GM12878 (cell line): ENCODE measurements at regions not wholly inside any gene's neighbourhood (a gene's known extent, or its start where the extent isn't known, plus 50 kb on each side); places are given as distances from the start of the nearest gene placed in this dataset.
"Not testable (repeated sequence)": the region's sequence is repeated elsewhere in the genome, so short reads cannot be mapped to it uniquely, and the experiment has no call there.

Experiments
- ATAC-seq: fragments of 200-7000 bp; cut with Tn5 transposase; 3 replicates; pipeline ENCODE4 v1.9.1; 2020; ENCODE audit warnings: mild to moderate bottlenecking, moderate library complexity
- BruUV-seq: library from RNA; stranded (reverse); fragments of 400-500 nt; replicated peaks from 2 replicates; lab custom pipeline; 2021; lab: Mats Ljungman, UMichigan
- CTCF ChIA-PET: fragments of 300-600 bp; sonication (Branson Sonifier 250); formaldehyde crosslinking; extraction: SDS; loops from one replicate; lab custom pipeline; 2021; ENCODE audit warnings: inconsistent platforms; lab: Yijun Ruan, JAX
- POLR2A ChIA-PET: fragments of 350-600 bp; formaldehyde crosslinking; extraction: SDS; loops from one replicate; lab custom pipeline; 2021; ENCODE audit warnings: inconsistent platforms; lab: Charles Lee
- RAD21 ChIA-PET: fragments of 300-600 bp; sonication (Branson Sonifier 250); formaldehyde crosslinking; loops from one replicate; lab custom pipeline; 2023; ENCODE audit warnings: antibody characterized with exemption; ENCODE audit not compliant: unreplicated experiment; lab: Charles Lee
- SMC1A ChIA-PET: fragments of 300-600 bp; sonication (Branson Sonifier 250); formaldehyde crosslinking; loops from one replicate; lab custom pipeline; 2023; ENCODE audit not compliant: unreplicated experiment, uncharacterized antibody; lab: Charles Lee
- DNase-seq: peaks from one replicate; pipeline ENCODE4 v3.0.0-alpha.2; 2011; ENCODE audit warnings: low read depth, low spot score
- FAIRE-seq: peaks from 3 replicates; lab custom pipeline; 2011; peaks lifted over from hg19 to GRCh38; lab: Jason Lieb, UNC
- H2AFZ ChIP-seq: 2 replicates; pipeline ENCODE4 v1.6.0; 2011; ENCODE audit warnings: low read depth, low read length, control low read depth; ENCODE audit not compliant: control insufficient read depth
- H3K27ac ChIP-seq: 2 replicates; pipeline ENCODE4 v1.5.1; 2011; ENCODE audit warnings: control low read depth; ENCODE audit not compliant: control insufficient read depth, insufficient read depth
- H3K27me3 ChIP-seq, 2 experiments: replicated peaks in 1 of 2; 2 replicates each; pipeline versions ENCODE4 v1.6.0 to v1.6.1; 2011; ENCODE audit warnings: low read length in 1 of 2; ENCODE audit not compliant: control insufficient read depth in 2 of 2, insufficient read depth in 2 of 2
- H3K36me3 ChIP-seq, 2 experiments: 2 replicates each; pipeline ENCODE4 v1.5.1; 2011; ENCODE audit warnings: low read length in 1 of 2; ENCODE audit not compliant: control insufficient read depth in 2 of 2, insufficient read depth in 2 of 2
- H3K4me1 ChIP-seq: 2 replicates; pipeline ENCODE4 v1.6.1; 2011; ENCODE audit warnings: mild to moderate bottlenecking, low read length, moderate library complexity, mixed read lengths; ENCODE audit not compliant: control insufficient read depth, insufficient read depth
- H3K4me2 ChIP-seq: 2 replicates; pipeline ENCODE4 v1.6.0; 2011; ENCODE audit warnings: control low read depth; ENCODE audit not compliant: control insufficient read depth, insufficient read depth
- H3K4me3 ChIP-seq: fragments of 200-600 bp; sonication (generic); 2 replicates; pipeline ENCODE4 v1.5.1; 2016
- H3K79me2 ChIP-seq: 2 replicates; pipeline ENCODE4 v1.6.0; 2011; ENCODE audit warnings: low read length; ENCODE audit not compliant: control insufficient read depth, insufficient read depth
- H3K9ac ChIP-seq: 2 replicates; pipeline ENCODE4 v1.8.0; 2011; ENCODE audit warnings: low read length, control low read depth, mixed read lengths; ENCODE audit not compliant: control insufficient read depth, insufficient read depth
- H3K9me3 ChIP-seq: replicated peaks from 3 replicates; pipeline ENCODE4 v1.5.1; 2011; ENCODE audit warnings: mild to moderate bottlenecking, low read length; ENCODE audit not compliant: control insufficient read depth, insufficient read depth
- H4K20me1 ChIP-seq: 2 replicates; pipeline ENCODE4 v1.6.0; 2011; ENCODE audit not compliant: control insufficient read depth, insufficient read depth
- ASH2L ChIP-seq: fragments of 300-600, 200-600 bp; sonication (generic); IDR thresholded peaks from 2 replicates; pipeline ENCODE4 v1.6.1; 2017; ENCODE audit warnings: low read depth, mild to moderate bottlenecking, borderline replicate concordance
- DPF2 ChIP-seq: fragments of 450-650 bp; IDR thresholded peaks from 2 replicates; pipeline ENCODE4 v1.6.1; 2017; ENCODE audit warnings: mild to moderate bottlenecking
- MYB ChIP-seq: fragments of 150-350 bp; IDR thresholded peaks from 2 replicates; pipeline ENCODE4 v1.6.1; 2014; ENCODE audit warnings: mild to moderate bottlenecking, low read depth, low read length, borderline replicate concordance
- MYC ChIP-seq: IDR thresholded peaks from 2 replicates; pipeline ENCODE4 v1.6.1; 2011; ENCODE audit warnings: mild to moderate bottlenecking, low read length, moderate library complexity, inconsistent platforms; ENCODE audit not compliant: insufficient read depth, insufficient replicate concordance, insufficient read length, severe bottlenecking
- NR2C2 ChIP-seq: IDR thresholded peaks from 2 replicates; pipeline ENCODE4 v1.6.1; 2011; ENCODE audit warnings: borderline replicate concordance, low read depth; ENCODE audit not compliant: control insufficient read depth, insufficient read length
- RUNX3 ChIP-seq: IDR thresholded peaks from 2 replicates; pipeline ENCODE4 v1.6.1; 2012; ENCODE audit warnings: low read length, inconsistent platforms
- SMC3 ChIP-seq: IDR thresholded peaks from 2 replicates; pipeline ENCODE4 v1.6.1; 2011; ENCODE audit warnings: low read length, improper control_type of control experiment, borderline replicate concordance
- TAF1 ChIP-seq: IDR thresholded peaks from 2 replicates; pipeline ENCODE4 v1.6.1; 2011; ENCODE audit warnings: mild to moderate bottlenecking, low read depth, low read length, borderline replicate concordance
- WGBS: methylation state at CpG from one replicate; pipeline ENCODE4 v1.1.6; 2016; ENCODE audit warnings: low lambda C conversion rate; ENCODE audit not compliant: insufficient replicate concordance, insufficient coverage; ENCODE audit errors: missing lambda C conversion rate; 5-methylcytosine and 5-hydroxymethylcytosine counted together
- in situ Hi-C: fragments of 300-500 bp; cut with MboI; formaldehyde crosslinking; loops from 9 replicates; pipeline ENCODE4 v1.14.3; 2018; ENCODE audit warnings: mixed read lengths
- intact Hi-C: fragments of 100-400 bp; cut with micrococcal nuclease; formaldehyde crosslinking; loops from one replicate; pipeline ENCODE4 v1.14.2; 2022; ENCODE audit not compliant: unreplicated experiment
- TF ChIP-seq, protein P1 (sequence below): fragments of 450-650 bp; IDR thresholded peaks from 2 replicates; pipeline ENCODE4 v1.6.1; 2017; ENCODE audit warnings: low read depth, mild to moderate bottlenecking, moderate library complexity
- TF ChIP-seq, protein P2 (sequence below): IDR thresholded peaks from 2 replicates; pipeline ENCODE4 v1.6.1; 2011; ENCODE audit warnings: low read depth, mild to moderate bottlenecking, low read length, moderate library complexity, borderline replicate concordance; ENCODE audit errors: extremely low read depth
- TF ChIP-seq, protein P3 (sequence below): fragments of 450-650 bp; IDR thresholded peaks from 2 replicates; pipeline ENCODE4 v1.6.1; 2016; ENCODE audit warnings: mild to moderate bottlenecking, moderate library complexity, borderline replicate concordance

DNA sequence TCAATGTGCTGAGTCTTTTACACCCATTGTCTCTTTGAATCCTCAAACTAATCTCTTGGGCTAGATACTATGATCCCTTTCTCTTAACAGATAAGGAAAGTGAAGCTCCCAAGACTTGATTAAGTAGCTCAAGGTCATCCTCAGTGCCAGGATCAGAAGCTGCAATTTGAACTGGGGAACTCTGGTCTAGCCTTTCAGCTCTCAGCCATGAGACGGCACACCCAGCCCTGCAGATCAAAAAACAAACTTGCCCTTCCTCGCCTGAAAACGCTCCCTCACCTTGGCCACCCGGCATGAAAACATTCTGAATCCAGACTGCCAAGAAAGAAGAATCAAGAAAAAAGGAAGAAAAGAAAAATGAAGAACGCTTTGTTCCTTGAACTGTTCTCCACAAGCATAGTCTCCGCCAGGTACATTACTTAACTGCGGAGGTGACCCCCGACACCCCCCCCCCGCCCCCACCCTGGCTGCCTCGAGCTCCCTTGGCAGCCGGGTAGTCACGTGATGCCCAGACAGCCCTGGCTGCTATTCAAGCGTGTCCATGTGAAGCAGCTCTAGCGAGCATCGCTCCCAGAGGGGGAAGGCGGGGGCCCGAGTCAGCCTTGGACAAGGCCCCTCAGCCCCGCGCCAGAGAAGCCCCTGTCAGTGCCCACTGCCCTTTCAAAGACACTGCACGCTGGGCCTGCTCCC, 451.2 kb downstream of the MIAT start (continued):
- TF ChIP-seq, protein P1, sequence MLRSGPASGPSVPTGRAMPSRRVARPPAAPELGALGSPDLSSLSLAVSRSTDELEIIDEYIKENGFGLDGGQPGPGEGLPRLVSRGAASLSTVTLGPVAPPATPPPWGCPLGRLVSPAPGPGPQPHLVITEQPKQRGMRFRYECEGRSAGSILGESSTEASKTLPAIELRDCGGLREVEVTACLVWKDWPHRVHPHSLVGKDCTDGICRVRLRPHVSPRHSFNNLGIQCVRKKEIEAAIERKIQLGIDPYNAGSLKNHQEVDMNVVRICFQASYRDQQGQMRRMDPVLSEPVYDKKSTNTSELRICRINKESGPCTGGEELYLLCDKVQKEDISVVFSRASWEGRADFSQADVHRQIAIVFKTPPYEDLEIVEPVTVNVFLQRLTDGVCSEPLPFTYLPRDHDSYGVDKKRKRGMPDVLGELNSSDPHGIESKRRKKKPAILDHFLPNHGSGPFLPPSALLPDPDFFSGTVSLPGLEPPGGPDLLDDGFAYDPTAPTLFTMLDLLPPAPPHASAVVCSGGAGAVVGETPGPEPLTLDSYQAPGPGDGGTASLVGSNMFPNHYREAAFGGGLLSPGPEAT: no peak
- TF ChIP-seq DPF2: no peak
- TF ChIP-seq ASH2L: no peak
- TF ChIP-seq MYC: no peak
- TF ChIP-seq SMC3: no peak
- TF ChIP-seq, protein P2, sequence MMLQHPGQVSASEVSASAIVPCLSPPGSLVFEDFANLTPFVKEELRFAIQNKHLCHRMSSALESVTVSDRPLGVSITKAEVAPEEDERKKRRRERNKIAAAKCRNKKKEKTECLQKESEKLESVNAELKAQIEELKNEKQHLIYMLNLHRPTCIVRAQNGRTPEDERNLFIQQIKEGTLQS: no peak
- no peak for TF ChIP-seq MYB
- TF ChIP-seq TAF1: no peak
- TF ChIP-seq, protein P3, sequence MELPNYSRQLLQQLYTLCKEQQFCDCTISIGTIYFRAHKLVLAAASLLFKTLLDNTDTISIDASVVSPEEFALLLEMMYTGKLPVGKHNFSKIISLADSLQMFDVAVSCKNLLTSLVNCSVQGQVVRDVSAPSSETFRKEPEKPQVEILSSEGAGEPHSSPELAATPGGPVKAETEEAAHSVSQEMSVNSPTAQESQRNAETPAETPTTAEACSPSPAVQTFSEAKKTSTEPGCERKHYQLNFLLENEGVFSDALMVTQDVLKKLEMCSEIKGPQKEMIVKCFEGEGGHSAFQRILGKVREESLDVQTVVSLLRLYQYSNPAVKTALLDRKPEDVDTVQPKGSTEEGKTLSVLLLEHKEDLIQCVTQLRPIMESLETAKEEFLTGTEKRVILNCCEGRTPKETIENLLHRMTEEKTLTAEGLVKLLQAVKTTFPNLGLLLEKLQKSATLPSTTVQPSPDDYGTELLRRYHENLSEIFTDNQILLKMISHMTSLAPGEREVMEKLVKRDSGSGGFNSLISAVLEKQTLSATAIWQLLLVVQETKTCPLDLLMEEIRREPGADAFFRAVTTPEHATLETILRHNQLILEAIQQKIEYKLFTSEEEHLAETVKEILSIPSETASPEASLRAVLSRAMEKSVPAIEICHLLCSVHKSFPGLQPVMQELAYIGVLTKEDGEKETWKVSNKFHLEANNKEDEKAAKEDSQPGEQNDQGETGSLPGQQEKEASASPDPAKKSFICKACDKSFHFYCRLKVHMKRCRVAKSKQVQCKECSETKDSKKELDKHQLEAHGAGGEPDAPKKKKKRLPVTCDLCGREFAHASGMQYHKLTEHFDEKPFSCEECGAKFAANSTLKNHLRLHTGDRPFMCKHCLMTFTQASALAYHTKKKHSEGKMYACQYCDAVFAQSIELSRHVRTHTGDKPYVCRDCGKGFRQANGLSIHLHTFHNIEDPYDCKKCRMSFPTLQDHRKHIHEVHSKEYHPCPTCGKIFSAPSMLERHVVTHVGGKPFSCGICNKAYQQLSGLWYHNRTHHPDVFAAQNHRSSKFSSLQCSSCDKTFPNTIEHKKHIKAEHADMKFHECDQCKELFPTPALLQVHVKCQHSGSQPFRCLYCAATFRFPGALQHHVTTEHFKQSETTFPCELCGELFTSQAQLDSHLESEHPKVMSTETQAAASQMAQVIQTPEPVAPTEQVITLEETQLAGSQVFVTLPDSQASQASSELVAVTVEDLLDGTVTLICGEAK: no peak
- no peak for TF ChIP-seq RUNX3
- no peak for TF ChIP-seq NR2C2

DNA sequence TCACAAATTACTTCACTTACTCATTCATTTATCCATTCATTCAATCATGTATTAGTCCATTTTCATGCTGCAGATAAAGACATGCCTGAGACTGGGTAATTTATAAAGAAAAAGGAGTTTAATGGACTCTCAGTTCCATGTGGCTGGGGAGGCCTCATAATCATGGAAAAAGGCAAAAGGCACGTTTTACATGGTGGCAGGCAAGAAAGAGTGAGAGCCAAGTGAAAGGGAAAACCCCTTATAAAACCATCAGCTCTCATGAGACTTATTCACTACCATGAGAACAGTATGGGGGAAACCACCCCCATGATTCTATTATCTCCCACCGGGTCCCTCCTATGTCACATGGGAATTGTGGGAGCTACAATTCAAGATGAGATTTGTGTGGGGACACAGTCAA, 452.0 kb downstream of the MIAT start:
- RAD21 ChIA-PET, BruUV-seq, H3K27ac ChIP-seq, H3K79me2 ChIP-seq, SMC1A ChIA-PET, H3K9ac ChIP-seq, H3K4me3 ChIP-seq, intact Hi-C loops, H3K4me1 ChIP-seq, FAIRE-seq, in situ Hi-C loops, H3K4me2 ChIP-seq, DNase-seq, H3K9me3 ChIP-seq, H3K27me3 ChIP-seq, ATAC-seq, H4K20me1 ChIP-seq, H2AFZ ChIP-seq, CTCF ChIA-PET, POLR2A ChIA-PET, H3K36me3 ChIP-seq: not testable (repeated sequence)
- WGBS: 0% methylated on average over 2 of the region's 2 CpGs
